ENCODE measurements at regions not wholly inside any gene's neighbourhood (a gene's known extent, or its start where the extent isn't known, plus 50 kb on each side); places are given as distances from the start of the nearest gene placed in this dataset.

DNA sequence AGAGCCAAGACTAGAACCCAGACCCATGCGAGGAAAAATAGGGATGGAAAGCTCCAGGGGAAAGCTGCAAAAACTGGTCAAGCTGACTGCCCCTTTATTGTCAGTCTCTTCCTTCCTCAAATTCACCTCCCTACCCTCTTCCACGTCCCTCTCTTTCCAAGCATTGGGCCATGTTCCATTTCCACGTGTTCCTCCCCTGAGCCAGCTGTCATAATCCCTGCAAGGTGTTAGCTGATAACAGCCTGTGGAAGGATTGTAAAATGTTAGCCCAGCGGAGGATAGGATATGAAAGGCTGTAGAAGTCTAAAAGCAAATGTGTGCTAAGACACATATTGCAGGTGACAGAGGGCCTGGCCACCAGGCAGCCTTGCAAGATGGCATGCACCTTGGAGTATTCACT lies 88.0 kb upstream of the MAX start:
- no peaks in the 10 kb centered on the region for H3K9me3 ChIP-seq (ENCODE audit: control insufficient read depth, low read length)
- H3K27me3 ChIP-seq (ENCODE audit: control insufficient read depth, insufficient read depth, low read length): peaks cover 3% of the 10 kb centered on the region
- H3K4me3 ChIP-seq (ENCODE audit: low read length): no peak overlapping the region
- no peak overlapping the region for H3K9ac ChIP-seq (ENCODE audit: low read length)
- H3K36me3 ChIP-seq (ENCODE audit: control insufficient read depth, insufficient read depth, low read length): no peaks in the 10 kb centered on the region
- H3K4me1 ChIP-seq (ENCODE audit: control insufficient read depth, insufficient read depth, low read length): no peaks in the 10 kb centered on the region

DNA sequence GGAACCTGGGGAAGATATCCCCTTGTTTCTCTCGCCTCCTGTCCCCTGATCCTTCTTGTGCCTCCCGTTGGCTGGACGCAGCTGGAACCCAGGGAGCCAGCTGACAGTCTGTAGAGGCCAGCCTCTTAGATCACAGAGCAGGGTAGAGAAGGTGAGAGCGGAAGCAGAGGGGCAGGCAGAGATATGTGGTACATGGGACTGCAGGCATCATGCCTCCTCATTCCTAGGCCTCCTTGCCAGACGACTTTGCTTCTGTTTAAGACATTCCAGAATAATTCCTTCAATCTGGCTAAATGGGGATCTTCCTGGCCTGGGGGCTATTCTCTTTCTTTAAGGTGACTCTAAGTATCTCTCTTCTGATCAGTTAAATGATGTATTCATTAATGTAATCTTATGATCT lies 89.4 kb upstream of the MAX start:
- no peak overlapping the region for H3K4me3 ChIP-seq (ENCODE audit: low read length)
- H3K36me3 ChIP-seq (ENCODE audit: control insufficient read depth, insufficient read depth, low read length): no peaks in the 10 kb centered on the region
- no peaks in the 10 kb centered on the region for H3K4me1 ChIP-seq (ENCODE audit: control insufficient read depth, insufficient read depth, low read length)
- H3K9ac ChIP-seq (ENCODE audit: low read length): no peak overlapping the region
- no peaks in the 10 kb centered on the region for H3K9me3 ChIP-seq (ENCODE audit: control insufficient read depth, low read length)
- H3K27me3 ChIP-seq (ENCODE audit: control insufficient read depth, insufficient read depth, low read length): no peaks in the 10 kb centered on the region

GRCh38 chr14:65192686-65193085 lies 90.4 kb upstream of the MAX start:
- Histone ChIP-seq H3K36me3 (ENCODE audit: control insufficient read depth, insufficient read depth, low read length) (no peaks in the 10 kb centered on the region), H3K9me3 (ENCODE audit: control insufficient read depth, low read length) (no peaks in the 10 kb centered on the region), H3K9ac (ENCODE audit: low read length) (no peak overlapping the region), H3K27me3 (ENCODE audit: control insufficient read depth, insufficient read depth, low read length) (no peaks in the 10 kb centered on the region), H3K4me1 (ENCODE audit: control insufficient read depth, insufficient read depth, low read length) (no peaks in the 10 kb centered on the region), H3K4me3 (ENCODE audit: low read length) (no peak overlapping the region)

DNA sequence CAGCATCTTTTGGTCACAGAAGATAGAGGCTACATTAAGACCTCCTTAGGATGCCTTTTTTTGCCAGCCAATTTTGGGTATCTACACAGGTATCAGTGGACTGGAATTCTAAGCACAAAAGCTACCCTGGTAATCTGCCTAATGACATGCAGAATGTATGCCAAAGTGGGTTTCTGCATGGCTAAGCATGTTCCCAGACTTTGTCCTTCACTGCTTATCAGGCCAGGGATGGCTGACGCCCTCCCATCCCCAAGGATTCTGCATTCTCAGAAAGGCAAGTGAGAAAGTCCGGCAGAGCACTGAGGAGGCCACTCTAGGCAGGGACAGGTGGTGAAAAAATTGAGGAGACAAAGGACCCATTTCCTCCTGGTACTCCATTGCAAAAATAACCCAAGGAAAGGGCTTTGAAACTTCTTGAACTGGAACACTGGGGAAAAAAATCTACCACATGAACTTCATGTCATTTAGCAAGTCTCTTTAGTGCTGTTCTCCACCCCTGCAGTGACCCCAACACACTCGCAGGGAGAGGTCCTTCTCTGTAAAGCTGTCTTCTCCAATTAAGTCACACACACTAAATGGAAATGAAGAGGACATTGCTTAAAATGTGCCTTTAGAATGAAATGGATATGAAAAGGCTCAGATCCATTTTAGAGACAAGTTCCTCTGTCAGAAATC lies 91.7 kb upstream of the MAX start:
- H3K27me3 ChIP-seq (ENCODE audit: control insufficient read depth, insufficient read depth, low read length): no peaks in the 10 kb centered on the region
- H3K4me1 ChIP-seq (ENCODE audit: control insufficient read depth, insufficient read depth, low read length): no peaks in the 10 kb centered on the region
- H3K36me3 ChIP-seq (ENCODE audit: control insufficient read depth, insufficient read depth, low read length): no peaks in the 10 kb centered on the region
- H3K9me3 ChIP-seq (ENCODE audit: control insufficient read depth, low read length): no peaks in the 10 kb centered on the region
- no peak overlapping the region for H3K4me3 ChIP-seq (ENCODE audit: low read length)
- no peak overlapping the region for H3K9ac ChIP-seq (ENCODE audit: low read length)

DNA sequence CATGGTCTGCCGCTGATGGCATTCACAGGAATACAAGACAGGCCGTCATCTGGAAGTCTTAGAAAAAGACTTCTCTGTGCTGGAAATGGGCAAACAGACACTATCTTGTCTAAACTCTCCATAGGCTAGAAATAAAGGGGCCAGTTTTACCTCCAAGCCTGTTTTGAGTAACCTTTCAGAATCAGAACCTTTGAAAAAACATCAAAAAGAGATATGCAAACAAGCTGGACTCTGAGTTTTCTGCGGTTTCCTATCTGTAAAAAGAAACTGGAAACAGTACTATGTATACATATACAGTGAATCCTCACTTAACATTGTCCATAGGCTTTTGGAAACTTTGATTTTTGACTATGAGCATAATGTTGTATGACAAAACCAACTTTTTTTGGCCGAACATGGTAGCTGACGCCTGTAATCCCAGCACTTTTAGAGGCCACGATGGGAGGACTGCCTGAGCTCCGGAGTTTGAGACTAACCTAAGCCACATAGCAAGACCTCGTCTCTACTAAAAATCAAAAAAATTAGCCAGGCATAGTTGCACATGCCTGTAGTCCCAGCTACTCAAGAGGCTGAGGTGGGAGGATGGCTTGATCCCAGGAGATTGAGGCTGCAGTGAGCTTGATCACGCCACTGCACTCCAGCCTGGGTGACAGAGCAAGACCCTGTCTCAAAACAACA lies 92.9 kb upstream of the MAX start:
- Histone ChIP-seq H3K4me3 (ENCODE audit: low read length) (no peak overlapping the region), H3K9me3 (ENCODE audit: control insufficient read depth, low read length) (no peaks in the 10 kb centered on the region), H3K36me3 (ENCODE audit: control insufficient read depth, insufficient read depth, low read length) (no peaks in the 10 kb centered on the region), H3K27me3 (ENCODE audit: control insufficient read depth, insufficient read depth, low read length) (no peaks in the 10 kb centered on the region), H3K9ac (ENCODE audit: low read length) (no peak overlapping the region), H3K4me1 (ENCODE audit: control insufficient read depth, insufficient read depth, low read length) (no peaks in the 10 kb centered on the region)

DNA sequence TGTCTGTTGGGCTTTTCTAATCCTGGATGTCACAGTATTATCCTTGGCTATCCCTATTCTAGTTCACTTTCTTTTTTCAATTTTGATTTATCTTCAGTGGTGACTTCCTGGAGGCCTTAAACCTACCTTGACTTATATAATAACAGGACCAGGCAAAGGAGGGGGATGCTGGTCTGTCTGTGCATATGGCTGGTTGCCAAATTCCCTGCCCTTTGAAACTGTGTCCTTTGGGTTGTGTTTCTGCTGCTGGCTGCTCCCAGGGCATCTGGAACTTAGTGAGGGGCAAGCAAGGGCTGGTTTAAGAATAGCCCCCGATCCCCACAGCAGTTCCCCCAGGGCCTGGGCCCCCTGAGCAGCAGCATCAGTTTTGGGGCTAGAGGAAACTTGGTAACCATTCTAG lies 96.0 kb upstream of the MAX start:
- no peaks in the 10 kb centered on the region for H3K36me3 ChIP-seq (ENCODE audit: control insufficient read depth, insufficient read depth, low read length)
- no peak overlapping the region for H3K4me3 ChIP-seq (ENCODE audit: low read length)
- H3K4me1 ChIP-seq (ENCODE audit: control insufficient read depth, insufficient read depth, low read length): no peaks in the 10 kb centered on the region
- H3K27me3 ChIP-seq (ENCODE audit: control insufficient read depth, insufficient read depth, low read length): no peaks in the 10 kb centered on the region
- no peak overlapping the region for H3K9ac ChIP-seq (ENCODE audit: low read length)
- H3K9me3 ChIP-seq (ENCODE audit: control insufficient read depth, low read length): no peaks in the 10 kb centered on the region

DNA sequence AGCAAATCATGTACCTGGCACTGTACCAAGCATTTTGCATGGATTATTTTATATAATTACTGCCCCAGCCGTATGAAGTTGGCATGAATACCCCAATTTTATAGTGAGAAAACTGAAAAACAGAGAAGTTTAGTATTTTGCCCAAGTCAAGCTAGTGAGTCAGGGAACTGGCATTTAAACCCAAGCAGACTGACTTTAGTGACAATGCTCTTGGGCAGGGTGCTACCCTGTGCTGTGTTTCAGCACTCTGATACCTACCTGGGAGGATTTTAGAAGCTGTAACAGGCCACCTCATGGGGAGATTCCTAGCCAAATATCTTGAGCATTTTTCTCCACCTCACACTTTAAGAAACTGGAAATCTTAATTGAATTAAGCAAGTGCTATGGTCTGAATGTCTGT lies 98.1 kb upstream of the MAX start:
- Histone ChIP-seq H3K9me3 (ENCODE audit: control insufficient read depth, low read length) (no peaks in the 10 kb centered on the region), H3K4me3 (ENCODE audit: low read length) (no peak overlapping the region), H3K27me3 (ENCODE audit: control insufficient read depth, insufficient read depth, low read length) (no peaks in the 10 kb centered on the region), H3K4me1 (ENCODE audit: control insufficient read depth, insufficient read depth, low read length) (peaks cover 6% of the 10 kb centered on the region), H3K9ac (ENCODE audit: low read length) (no peak overlapping the region), H3K36me3 (ENCODE audit: control insufficient read depth, insufficient read depth, low read length) (no peaks in the 10 kb centered on the region)

DNA sequence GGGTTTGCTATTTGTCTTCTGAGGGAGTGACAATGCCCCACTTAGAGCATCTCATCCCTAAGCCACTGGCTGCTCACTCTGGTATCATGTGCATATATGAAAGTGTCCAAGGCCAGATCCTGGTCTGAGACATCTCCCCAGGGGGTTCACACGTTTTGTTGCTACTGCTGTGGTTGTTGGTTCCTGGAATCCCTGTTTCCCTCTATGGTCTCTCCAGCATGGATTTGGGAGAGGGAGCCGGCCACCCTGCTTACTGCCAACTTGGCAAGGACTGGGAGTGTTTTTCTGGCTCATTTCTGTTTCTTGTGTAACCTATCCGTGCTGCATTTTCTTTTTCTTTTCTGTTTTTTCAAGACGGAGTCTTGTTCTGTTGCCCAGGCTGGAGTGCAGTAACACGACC lies 101.3 kb upstream of the MAX start:
- H3K9me3 ChIP-seq (ENCODE audit: control insufficient read depth, low read length): no peaks in the 10 kb centered on the region
- no peaks in the 10 kb centered on the region for H3K36me3 ChIP-seq (ENCODE audit: control insufficient read depth, insufficient read depth, low read length)
- no peak overlapping the region for H3K9ac ChIP-seq (ENCODE audit: low read length)
- peaks cover 18% of the 10 kb centered on the region for H3K4me1 ChIP-seq (ENCODE audit: control insufficient read depth, insufficient read depth, low read length)
- H3K27me3 ChIP-seq (ENCODE audit: control insufficient read depth, insufficient read depth, low read length): no peaks in the 10 kb centered on the region
- no peak overlapping the region for H3K4me3 ChIP-seq (ENCODE audit: low read length)

DNA sequence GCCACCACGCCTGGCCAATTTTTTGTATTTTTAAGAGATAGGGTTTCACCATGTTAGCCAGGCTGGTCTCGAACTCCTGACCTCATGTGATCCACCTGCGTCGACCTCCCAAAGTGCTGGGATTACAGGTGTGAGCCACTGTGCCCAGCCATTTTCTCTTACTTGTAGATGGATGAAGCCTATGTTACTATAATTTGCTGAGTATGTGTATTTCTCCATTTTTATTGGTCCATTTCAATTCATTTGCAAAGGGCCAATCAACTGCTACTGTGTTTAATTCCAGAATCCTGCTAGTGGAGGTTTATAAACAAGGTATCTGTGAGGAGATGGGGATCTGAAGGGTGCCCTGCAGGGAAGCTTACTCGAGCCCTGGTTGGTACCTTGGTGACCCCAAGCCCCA lies 101.7 kb upstream of the MAX start:
- no peak overlapping the region for H3K4me3 ChIP-seq (ENCODE audit: low read length)
- H3K4me1 ChIP-seq (ENCODE audit: control insufficient read depth, insufficient read depth, low read length): peaks cover 22% of the 10 kb centered on the region
- no peaks in the 10 kb centered on the region for H3K9me3 ChIP-seq (ENCODE audit: control insufficient read depth, low read length)
- H3K36me3 ChIP-seq (ENCODE audit: control insufficient read depth, insufficient read depth, low read length): no peaks in the 10 kb centered on the region
- no peaks in the 10 kb centered on the region for H3K27me3 ChIP-seq (ENCODE audit: control insufficient read depth, insufficient read depth, low read length)
- no peak overlapping the region for H3K9ac ChIP-seq (ENCODE audit: low read length)

DNA sequence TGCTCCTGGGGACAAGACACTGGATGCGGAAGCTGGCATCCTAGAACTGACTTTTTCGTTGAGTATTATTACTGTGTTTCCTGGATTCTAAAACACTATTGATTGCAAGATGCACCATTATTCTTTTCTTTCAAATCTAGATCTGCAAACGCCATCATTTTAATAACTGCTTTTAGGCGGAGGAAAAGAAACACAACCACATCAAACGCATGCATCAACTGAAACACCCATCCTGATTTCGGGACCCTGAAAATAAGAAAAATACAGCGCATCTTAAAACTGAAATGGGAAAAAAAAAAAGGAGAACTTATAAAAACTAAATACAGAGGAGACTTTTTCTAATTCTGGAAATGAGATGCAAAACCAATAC lies 103.7 kb upstream of the MAX start:
- Histone ChIP-seq H3K27me3 (ENCODE audit: control insufficient read depth, insufficient read depth, low read length) (no peaks in the 10 kb centered on the region), H3K36me3 (ENCODE audit: control insufficient read depth, insufficient read depth, low read length) (no peaks in the 10 kb centered on the region), H3K9ac (ENCODE audit: low read length) (no peak overlapping the region), H3K9me3 (ENCODE audit: control insufficient read depth, low read length) (no peaks in the 10 kb centered on the region), H3K4me1 (ENCODE audit: control insufficient read depth, insufficient read depth, low read length) (peaks cover 22% of the 10 kb centered on the region), H3K4me3 (ENCODE audit: low read length) (no peak overlapping the region)

DNA sequence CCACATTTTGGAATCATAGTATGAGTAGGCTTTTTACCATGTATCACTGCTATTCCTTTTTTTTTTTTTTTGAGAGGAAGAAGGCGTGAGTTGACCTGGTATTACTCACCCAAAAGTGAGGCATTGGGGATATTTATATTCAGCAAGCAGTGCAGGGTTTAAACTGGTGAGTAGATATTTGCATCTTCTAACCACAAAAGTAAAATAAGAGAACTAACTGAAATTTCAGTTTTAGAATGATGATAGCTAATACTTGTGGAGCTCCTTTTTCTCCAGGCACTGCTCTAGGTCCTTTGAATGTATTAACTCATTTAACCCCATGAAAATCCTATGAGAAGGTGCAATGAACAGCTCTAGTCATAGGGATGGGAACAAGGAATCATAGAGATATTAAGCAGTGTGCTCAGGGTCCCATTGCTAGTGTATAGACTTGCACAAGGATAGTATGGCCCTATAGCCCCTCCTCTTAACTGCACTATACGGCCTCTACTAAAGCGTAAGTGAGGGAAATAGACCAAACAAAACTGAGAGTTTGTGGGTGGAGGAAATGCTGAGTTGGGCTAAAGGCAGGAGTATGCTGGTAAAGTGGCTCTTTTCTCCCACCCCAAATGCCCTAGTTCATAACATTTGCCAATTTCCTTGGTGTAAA lies 104.3 kb upstream of the MAX start:
- Histone ChIP-seq H3K4me3 (ENCODE audit: low read length) (no peak overlapping the region), H3K27me3 (ENCODE audit: control insufficient read depth, insufficient read depth, low read length) (no peaks in the 10 kb centered on the region), H3K9me3 (ENCODE audit: control insufficient read depth, low read length) (no peaks in the 10 kb centered on the region), H3K9ac (ENCODE audit: low read length) (no peak overlapping the region), H3K4me1 (ENCODE audit: control insufficient read depth, insufficient read depth, low read length) (peaks cover 27% of the 10 kb centered on the region), H3K36me3 (ENCODE audit: control insufficient read depth, insufficient read depth, low read length) (no peaks in the 10 kb centered on the region)

GRCh38 chr14:65208548-65208947 lies 106.2 kb upstream of the MAX start:
- Histone ChIP-seq H3K4me3 (ENCODE audit: low read length) (no peak overlapping the region), H3K9ac (ENCODE audit: low read length) (no peak overlapping the region), H3K36me3 (ENCODE audit: control insufficient read depth, insufficient read depth, low read length) (no peaks in the 10 kb centered on the region), H3K4me1 (ENCODE audit: control insufficient read depth, insufficient read depth, low read length) (peaks cover 29% of the 10 kb centered on the region), H3K9me3 (ENCODE audit: control insufficient read depth, low read length) (no peaks in the 10 kb centered on the region), H3K27me3 (ENCODE audit: control insufficient read depth, insufficient read depth, low read length) (no peaks in the 10 kb centered on the region)

Measured in mucosa of stomach (tissue), 1 donor.